ENCODE measurements at regions not wholly inside any gene's neighbourhood (a gene's known extent, or its start where the extent isn't known, plus 50 kb on each side); places are given as distances from the start of the nearest gene placed in this dataset.

DNA sequence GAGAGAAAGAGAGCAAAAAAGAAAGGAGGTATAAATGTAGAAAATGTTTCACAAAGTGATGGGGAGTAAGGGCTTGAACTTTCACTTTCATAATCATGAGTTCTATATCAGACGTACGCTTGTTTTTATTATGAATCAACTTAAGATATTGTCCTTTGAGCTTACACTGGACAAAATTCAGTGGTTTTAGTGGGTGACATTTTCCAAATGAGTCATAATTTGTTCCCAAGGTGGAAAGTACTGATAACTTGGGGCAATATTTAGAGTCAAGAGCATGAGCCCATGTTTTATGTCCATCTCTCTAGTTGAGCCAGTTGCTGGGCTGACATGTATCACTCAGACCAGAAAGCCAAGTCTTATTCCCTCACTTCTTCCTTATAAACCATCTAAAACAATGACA, 161.6 kb downstream of the CHRM3 start:
- TF ChIP-seq CTCF (IDR thresholded peaks at IDR 0.05), result no peak
- no peak for TF ChIP-seq EZH2phosphoT487 (IDR thresholded peaks at IDR 0.05)
